Endothelial cell of umbilical vein (primary cell): ENCODE measurements at regions not wholly inside any gene's neighbourhood (a gene's known extent, or its start where the extent isn't known, plus 50 kb on each side); places are given as distances from the start of the nearest gene placed in this dataset.

Source experiments
- BruUV-seq: library from RNA; stranded (reverse); fragments of 400-500 nt; replicated peaks from 2 replicates; lab custom pipeline; 2021; lab: Mats Ljungman, UMichigan
- CTCF ChIA-PET: fragments of 300-600, 350-600 bp; sonication (Branson Sonifier 250); formaldehyde crosslinking; loops from one replicate; lab custom pipeline; 2021; ENCODE audit warnings: antibody characterized with exemption, inconsistent platforms; lab: Charles Lee
- POLR2A ChIA-PET: fragments of 300-600, 350-600 bp; sonication (Branson Sonifier 250); formaldehyde crosslinking; loops from one replicate; lab custom pipeline; 2021; ENCODE audit warnings: antibody characterized with exemption, inconsistent platforms; lab: Charles Lee
- DNase-seq: peaks from one replicate; pipeline ENCODE4 v3.0.0-alpha.2; 2011; ENCODE audit warnings: low read depth, low spot score
- FAIRE-seq: peaks from 2 replicates; lab custom pipeline; 2011; peaks lifted over from hg19 to GRCh38; lab: Jason Lieb, UNC
- H2AFZ ChIP-seq: 2 replicates; pipeline ENCODE4 v1.6.0; 2012; ENCODE audit warnings: low read depth, low read length, control low read depth, inconsistent platforms
- H3K27ac ChIP-seq: 2 replicates; pipeline ENCODE4 v1.5.1; 2011; ENCODE audit warnings: low read depth, mild to moderate bottlenecking, control low read depth, low read length, moderate library complexity; ENCODE audit not compliant: insufficient read depth
- H3K27me3 ChIP-seq, 2 experiments: 2 replicates each; pipeline versions ENCODE4 v1.6.0 to v1.6.1; 2011; ENCODE audit warnings: low read length in 2 of 2, mixed read lengths in 1 of 2; ENCODE audit not compliant: control insufficient read depth in 2 of 2, insufficient read depth in 2 of 2
- H3K36me3 ChIP-seq, 2 experiments: 2 replicates in 1 of 2; 3 replicates in 1 of 2; pipeline ENCODE4 v1.5.1; 2011; ENCODE audit warnings: low read length in 2 of 2, mild to moderate bottlenecking in 1 of 2, moderate library complexity in 1 of 2; ENCODE audit not compliant: control insufficient read depth in 2 of 2, insufficient read depth in 2 of 2; ENCODE audit errors: extremely low read depth in 1 of 2
- H3K4me1 ChIP-seq: 3 replicates; pipeline ENCODE4 v1.5.1; 2011; ENCODE audit warnings: mild to moderate bottlenecking, low read length; ENCODE audit not compliant: control insufficient read depth, insufficient read depth; ENCODE audit errors: extremely low read depth
- H3K4me2 ChIP-seq: 2 replicates; pipeline ENCODE4 v1.6.1; 2011; ENCODE audit warnings: low read length, control low read depth, mixed read lengths; ENCODE audit not compliant: insufficient read depth
- H3K4me3 ChIP-seq, 3 experiments: fragments of 200-600 bp in 1 of 3; sonication (generic), shearing (Covaris generic) in 1 of 3; replicated peaks in 1 of 3; 2 replicates each; pipeline ENCODE4 v1.5.1; 2011 to 2016; ENCODE audit warnings: control low read depth in 3 of 3, low read length in 3 of 3, mild to moderate bottlenecking in 2 of 3, inconsistent platforms in 1 of 3, low read depth in 1 of 3, moderate library complexity in 1 of 3; ENCODE audit not compliant: insufficient read depth in 1 of 3
- H3K79me2 ChIP-seq: 2 replicates; pipeline ENCODE4 v1.6.0; 2012; ENCODE audit warnings: low read length, inconsistent platforms; ENCODE audit not compliant: control insufficient read depth, insufficient read depth
- H3K9ac ChIP-seq: replicated peaks from 2 replicates; pipeline ENCODE3; 2011; ENCODE audit warnings: low read length, control low read depth; ENCODE audit not compliant: insufficient read depth; ENCODE audit errors: extremely low read depth
- H3K9me1 ChIP-seq: replicated peaks from 3 replicates; pipeline ENCODE4 v1.6.0; 2011; ENCODE audit warnings: mild to moderate bottlenecking, low read length; ENCODE audit not compliant: control insufficient read depth, insufficient read depth; ENCODE audit errors: extremely low read depth
- H3K9me3 ChIP-seq: replicated peaks from 2 replicates; pipeline ENCODE4 v1.5.1; 2012; ENCODE audit warnings: low read length, inconsistent platforms; ENCODE audit not compliant: control insufficient read depth, insufficient read depth
- H4K20me1 ChIP-seq: replicated peaks from 2 replicates; pipeline ENCODE3; 2011; ENCODE audit warnings: mild to moderate bottlenecking, low read length; ENCODE audit not compliant: control insufficient read depth, insufficient read depth; ENCODE audit errors: extremely low read depth
- EZH2 ChIP-seq: IDR thresholded peaks from 2 replicates; pipeline ENCODE4 v1.6.1; 2012; ENCODE audit warnings: borderline replicate concordance, low read depth, mild to moderate bottlenecking, moderate library complexity, low read length, inconsistent platforms; ENCODE audit not compliant: severe bottlenecking
- FOS ChIP-seq: IDR thresholded peaks from 2 replicates; pipeline ENCODE4 v1.6.1; 2011; ENCODE audit warnings: mild to moderate bottlenecking, low read length, moderate library complexity, borderline replicate concordance; ENCODE audit not compliant: insufficient read depth
- GATA2 ChIP-seq: IDR thresholded peaks from 2 replicates; pipeline ENCODE4 v1.7.0; 2011; ENCODE audit warnings: low read depth, mild to moderate bottlenecking, moderate library complexity, mixed read lengths, low read length; ENCODE audit not compliant: insufficient read length, insufficient read depth
- JUN ChIP-seq: IDR thresholded peaks from 2 replicates; pipeline ENCODE4 v1.6.1; 2011; ENCODE audit warnings: borderline replicate concordance, low read depth; ENCODE audit not compliant: insufficient read length, insufficient read depth
- MYC ChIP-seq: IDR thresholded peaks from one replicate; pipeline ENCODE4 v1.6.1; 2011; ENCODE audit warnings: mild to moderate bottlenecking, low read depth, low read length
- POLR2A ChIP-seq: IDR thresholded peaks from 2 replicates; pipeline ENCODE4 v1.6.1; 2012; ENCODE audit warnings: low read depth, mild to moderate bottlenecking, control low read depth, low read length
- POLR2AphosphoS5 ChIP-seq: IDR thresholded peaks from 2 replicates; pipeline ENCODE4 v1.6.1; 2012; ENCODE audit warnings: low read depth, mild to moderate bottlenecking, control low read depth, low read length, moderate library complexity; ENCODE audit not compliant: insufficient read depth
- dilution Hi-C: fragments of 300-500 bp; cut with MboI; formaldehyde crosslinking; loops from one replicate; pipeline ENCODE4 v1.15.0; 2019; ENCODE audit warnings: low sequenced_read_pairs; ENCODE audit not compliant: extremely low pct_ligation_motif_present
- intact Hi-C: fragments of 100-400 bp; cut with micrococcal nuclease; formaldehyde crosslinking; loops from one replicate; pipeline ENCODE4 v1.10.0; 2022
- TF ChIP-seq, protein P1 (sequence below), 2 donors: IDR thresholded peaks; 1 replicate in 1 of 2; 2 replicates in 1 of 2; pipeline ENCODE4 v1.5.1; 2011; ENCODE audit warnings: low read length in 2 of 2, mild to moderate bottlenecking in 2 of 2, moderate library complexity in 2 of 2, control low read depth in 1 of 2, inconsistent platforms in 1 of 2, low read depth in 1 of 2; ENCODE audit not compliant: insufficient read depth in 1 of 2; ENCODE audit errors: extremely low read depth in 1 of 2
- TF ChIP-seq, protein P2 (sequence below): IDR thresholded peaks from 2 replicates; pipeline ENCODE4 v1.6.1; 2011; ENCODE audit not compliant: insufficient read depth, insufficient read length

DNA sequence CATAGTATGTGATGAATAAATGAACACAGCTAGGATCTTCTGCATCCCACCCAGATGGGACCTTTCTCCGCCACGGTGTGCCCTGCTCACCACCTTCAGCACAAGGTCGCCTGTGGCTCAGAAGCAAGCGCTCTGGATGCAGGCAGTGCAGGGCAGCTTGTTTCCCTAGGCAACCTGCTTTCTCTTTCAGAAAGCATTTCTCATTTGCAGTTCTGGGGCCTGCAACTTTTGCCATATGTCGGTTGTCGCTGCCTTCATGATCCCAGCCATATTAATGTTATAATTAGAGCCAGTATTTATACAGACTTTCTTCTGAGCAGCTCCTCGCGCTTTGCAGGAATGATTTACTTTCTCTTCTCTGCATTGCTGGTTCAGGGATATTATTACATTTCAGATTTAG is 692.8 kb downstream of the RNF144A start:
- no TSS peak for BruUV-seq
- no peaks in the 10 kb centered on the region for H3K4me1 ChIP-seq
- POLR2A ChIA-PET, result no interaction called here
- FAIRE-seq (no peak), DNase-seq (no peak)
- peaks cover 2% of the 10 kb centered on the region for H3K9me3 ChIP-seq
- no peak overlapping the region for H3K4me3 ChIP-seq
- CTCF ChIA-PET, result no interaction called here
- H3K9ac ChIP-seq, result no peak overlapping the region
- no peaks in the 10 kb centered on the region for H4K20me1 ChIP-seq
- no peak overlapping the region for H3K27ac ChIP-seq
- no peaks in the 10 kb centered on the region for H3K27me3 ChIP-seq
- no peaks in the 10 kb centered on the region for H3K9me1 ChIP-seq
- intact Hi-C loops, result no loop called here
- H2AFZ ChIP-seq, result no peak overlapping the region
- no peak for TF ChIP-seq JUN
- TF ChIP-seq FOS, result no peak
- TF ChIP-seq, protein P1, sequence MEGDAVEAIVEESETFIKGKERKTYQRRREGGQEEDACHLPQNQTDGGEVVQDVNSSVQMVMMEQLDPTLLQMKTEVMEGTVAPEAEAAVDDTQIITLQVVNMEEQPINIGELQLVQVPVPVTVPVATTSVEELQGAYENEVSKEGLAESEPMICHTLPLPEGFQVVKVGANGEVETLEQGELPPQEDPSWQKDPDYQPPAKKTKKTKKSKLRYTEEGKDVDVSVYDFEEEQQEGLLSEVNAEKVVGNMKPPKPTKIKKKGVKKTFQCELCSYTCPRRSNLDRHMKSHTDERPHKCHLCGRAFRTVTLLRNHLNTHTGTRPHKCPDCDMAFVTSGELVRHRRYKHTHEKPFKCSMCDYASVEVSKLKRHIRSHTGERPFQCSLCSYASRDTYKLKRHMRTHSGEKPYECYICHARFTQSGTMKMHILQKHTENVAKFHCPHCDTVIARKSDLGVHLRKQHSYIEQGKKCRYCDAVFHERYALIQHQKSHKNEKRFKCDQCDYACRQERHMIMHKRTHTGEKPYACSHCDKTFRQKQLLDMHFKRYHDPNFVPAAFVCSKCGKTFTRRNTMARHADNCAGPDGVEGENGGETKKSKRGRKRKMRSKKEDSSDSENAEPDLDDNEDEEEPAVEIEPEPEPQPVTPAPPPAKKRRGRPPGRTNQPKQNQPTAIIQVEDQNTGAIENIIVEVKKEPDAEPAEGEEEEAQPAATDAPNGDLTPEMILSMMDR (IDR thresholded peaks at IDR 0.05; ENCODE audit: extremely low read depth in 1 of 2, insufficient read depth in 1 of 2, low read depth in 1 of 2, low read length in 2 of 2), result no peak
- no peak for TF ChIP-seq EZH2
- TF ChIP-seq POLR2A, result no peak
- TF ChIP-seq MYC, result no peak
- TF ChIP-seq GATA2, result no peak
- no peak for TF ChIP-seq POLR2AphosphoS5
- TF ChIP-seq, protein P2, sequence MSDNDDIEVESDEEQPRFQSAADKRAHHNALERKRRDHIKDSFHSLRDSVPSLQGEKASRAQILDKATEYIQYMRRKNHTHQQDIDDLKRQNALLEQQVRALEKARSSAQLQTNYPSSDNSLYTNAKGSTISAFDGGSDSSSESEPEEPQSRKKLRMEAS, result no peak
- H3K36me3 ChIP-seq, result no peaks in the 10 kb centered on the region
- dilution Hi-C loops, result no loop called here
- H3K79me2 ChIP-seq, result no peaks in the 10 kb centered on the region
- no peak overlapping the region for H3K4me2 ChIP-seq
